ENCODE measurements at regions not wholly inside any gene's neighbourhood (a gene's known extent, or its start where the extent isn't known, plus 50 kb on each side); places are given as distances from the start of the nearest gene placed in this dataset.

DNA sequence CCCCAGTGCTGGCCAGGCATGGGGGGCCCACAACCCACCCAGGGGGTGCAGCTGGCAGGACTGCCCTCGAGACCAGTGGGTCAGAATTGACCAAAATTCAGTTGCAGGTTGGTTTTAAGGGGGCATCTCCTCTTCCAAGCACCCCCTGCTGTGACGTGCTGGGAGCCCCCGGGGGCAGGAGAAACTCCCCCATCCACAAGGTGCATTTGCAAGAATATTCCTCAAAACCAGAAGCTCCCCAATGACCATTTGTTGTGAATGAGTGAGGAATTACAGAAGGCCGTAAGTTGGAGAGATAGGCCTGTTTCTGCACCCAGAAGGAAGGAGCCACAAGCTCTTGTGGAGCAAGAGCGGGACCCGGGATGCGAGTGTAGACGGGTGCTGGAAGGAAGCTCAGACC, 414.5 kb downstream of the BRD1 start (continued):
- TF ChIP-seq, protein P1, sequence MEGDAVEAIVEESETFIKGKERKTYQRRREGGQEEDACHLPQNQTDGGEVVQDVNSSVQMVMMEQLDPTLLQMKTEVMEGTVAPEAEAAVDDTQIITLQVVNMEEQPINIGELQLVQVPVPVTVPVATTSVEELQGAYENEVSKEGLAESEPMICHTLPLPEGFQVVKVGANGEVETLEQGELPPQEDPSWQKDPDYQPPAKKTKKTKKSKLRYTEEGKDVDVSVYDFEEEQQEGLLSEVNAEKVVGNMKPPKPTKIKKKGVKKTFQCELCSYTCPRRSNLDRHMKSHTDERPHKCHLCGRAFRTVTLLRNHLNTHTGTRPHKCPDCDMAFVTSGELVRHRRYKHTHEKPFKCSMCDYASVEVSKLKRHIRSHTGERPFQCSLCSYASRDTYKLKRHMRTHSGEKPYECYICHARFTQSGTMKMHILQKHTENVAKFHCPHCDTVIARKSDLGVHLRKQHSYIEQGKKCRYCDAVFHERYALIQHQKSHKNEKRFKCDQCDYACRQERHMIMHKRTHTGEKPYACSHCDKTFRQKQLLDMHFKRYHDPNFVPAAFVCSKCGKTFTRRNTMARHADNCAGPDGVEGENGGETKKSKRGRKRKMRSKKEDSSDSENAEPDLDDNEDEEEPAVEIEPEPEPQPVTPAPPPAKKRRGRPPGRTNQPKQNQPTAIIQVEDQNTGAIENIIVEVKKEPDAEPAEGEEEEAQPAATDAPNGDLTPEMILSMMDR (IDR thresholded peaks at IDR 0.05 in 2 of 3, conservative IDR thresholded peaks at IDR 0.05 in 1 of 3; ENCODE audit: borderline replicate concordance in 1 of 3, insufficient read depth in 1 of 3, low read depth in 2 of 3, low read length in 2 of 3): no peak
- no peak for TF ChIP-seq TCF7L2 (IDR thresholded peaks at IDR 0.05; ENCODE audit: borderline replicate concordance, extremely low read depth, insufficient read depth, insufficient read length)
- no peak for TF ChIP-seq FOSL1 (IDR thresholded peaks at IDR 0.05; ENCODE audit: low read depth)

DNA sequence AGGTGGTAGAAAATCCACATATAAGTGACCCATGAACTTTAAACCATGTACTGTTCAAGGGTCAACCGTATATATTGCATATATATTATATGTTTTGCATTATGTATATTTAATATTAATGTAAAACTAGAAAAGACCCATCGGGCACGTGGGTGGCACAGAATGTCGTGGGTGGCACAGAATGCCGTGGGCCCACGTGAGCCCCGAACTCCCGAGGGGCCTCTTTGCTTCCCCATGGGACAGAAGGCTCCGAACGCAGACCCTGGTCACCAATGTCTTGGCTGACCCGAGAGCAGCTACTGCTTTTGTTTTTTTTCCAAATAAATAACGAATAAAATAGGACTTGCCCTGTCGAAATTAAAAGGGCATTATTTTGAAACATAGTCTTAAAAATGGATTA, 415.4 kb downstream of the BRD1 start:
- CTCF ChIA-PET: no interaction called here
- H3K36me3 ChIP-seq (ENCODE audit: control insufficient read depth in 1 of 2, insufficient read depth in 2 of 2, low read length in 2 of 2): no peaks in the 10 kb centered on the region
- H3K79me2 ChIP-seq (ENCODE audit: insufficient read depth, low read length): no peaks in the 10 kb centered on the region
- H3K4me3 ChIP-seq (replicated peaks in 1 of 2; ENCODE audit: low read depth in 1 of 2, low read length in 2 of 2): no peak overlapping the region
- DNase-seq (ENCODE audit: low read depth, low spot score) (no peak), ATAC-seq (no peak)
- TF ChIP-seq, protein P2, sequence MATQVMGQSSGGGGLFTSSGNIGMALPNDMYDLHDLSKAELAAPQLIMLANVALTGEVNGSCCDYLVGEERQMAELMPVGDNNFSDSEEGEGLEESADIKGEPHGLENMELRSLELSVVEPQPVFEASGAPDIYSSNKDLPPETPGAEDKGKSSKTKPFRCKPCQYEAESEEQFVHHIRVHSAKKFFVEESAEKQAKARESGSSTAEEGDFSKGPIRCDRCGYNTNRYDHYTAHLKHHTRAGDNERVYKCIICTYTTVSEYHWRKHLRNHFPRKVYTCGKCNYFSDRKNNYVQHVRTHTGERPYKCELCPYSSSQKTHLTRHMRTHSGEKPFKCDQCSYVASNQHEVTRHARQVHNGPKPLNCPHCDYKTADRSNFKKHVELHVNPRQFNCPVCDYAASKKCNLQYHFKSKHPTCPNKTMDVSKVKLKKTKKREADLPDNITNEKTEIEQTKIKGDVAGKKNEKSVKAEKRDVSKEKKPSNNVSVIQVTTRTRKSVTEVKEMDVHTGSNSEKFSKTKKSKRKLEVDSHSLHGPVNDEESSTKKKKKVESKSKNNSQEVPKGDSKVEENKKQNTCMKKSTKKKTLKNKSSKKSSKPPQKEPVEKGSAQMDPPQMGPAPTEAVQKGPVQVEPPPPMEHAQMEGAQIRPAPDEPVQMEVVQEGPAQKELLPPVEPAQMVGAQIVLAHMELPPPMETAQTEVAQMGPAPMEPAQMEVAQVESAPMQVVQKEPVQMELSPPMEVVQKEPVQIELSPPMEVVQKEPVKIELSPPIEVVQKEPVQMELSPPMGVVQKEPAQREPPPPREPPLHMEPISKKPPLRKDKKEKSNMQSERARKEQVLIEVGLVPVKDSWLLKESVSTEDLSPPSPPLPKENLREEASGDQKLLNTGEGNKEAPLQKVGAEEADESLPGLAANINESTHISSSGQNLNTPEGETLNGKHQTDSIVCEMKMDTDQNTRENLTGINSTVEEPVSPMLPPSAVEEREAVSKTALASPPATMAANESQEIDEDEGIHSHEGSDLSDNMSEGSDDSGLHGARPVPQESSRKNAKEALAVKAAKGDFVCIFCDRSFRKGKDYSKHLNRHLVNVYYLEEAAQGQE (IDR thresholded peaks at IDR 0.05; ENCODE audit: low read depth): no peak
- H3K9ac ChIP-seq (ENCODE audit: low read length): no peak overlapping the region
- no peak overlapping the region for H3K27ac ChIP-seq (ENCODE audit: low read depth, low read length)
- no peaks in the 10 kb centered on the region for H3K4me1 ChIP-seq (ENCODE audit: control insufficient read depth in 1 of 2, insufficient read depth in 2 of 2, low read length in 2 of 2)
- RAD21 ChIA-PET (ENCODE audit: low non-redundant PET in 1 of 2, low total read pairs in 2 of 2, uncharacterized antibody in 2 of 2, unreplicated experiment in 2 of 2): no interaction called here
- intact Hi-C loops (cut with micrococcal nuclease): loop anchor here (2.0 kb wide), 1 partner anchor 73 kb away; no protein-coding TSS in a partner anchor
- H3K4me2 ChIP-seq (ENCODE audit: low read length): no peak overlapping the region
- H3K9me2 ChIP-seq (ENCODE audit: insufficient read depth): no peaks in the 10 kb centered on the region
- no TSS peak for BruUV-seq (replicated peaks)
- H3K27me3 ChIP-seq (ENCODE audit: insufficient read depth, low read length): peaks cover 22% of the 10 kb centered on the region
- H4K20me1 ChIP-seq (ENCODE audit: insufficient read depth): no peaks in the 10 kb centered on the region
- no peaks in the 10 kb centered on the region for H3K9me3 ChIP-seq (ENCODE audit: control insufficient read depth in 1 of 2, insufficient read depth in 1 of 2, low read depth in 1 of 2, low read length in 2 of 2)
- POLR2A ChIA-PET: no interaction called here
- H2AFZ ChIP-seq (ENCODE audit: low read depth, low read length, poor library complexity, severe bottlenecking): no peak overlapping the region
